Bronchial epithelial cell (primary cell): ENCODE measurements at regions not wholly inside any gene's neighbourhood (a gene's known extent, or its start where the extent isn't known, plus 50 kb on each side); places are given as distances from the start of the nearest gene placed in this dataset.

Experiments
- DNase-seq: peaks from one replicate; pipeline ENCODE4 v3.0.0-alpha.2; 2010; ENCODE audit warnings: low read depth
- FAIRE-seq: peaks from 2 replicates; lab custom pipeline; 2011; peaks lifted over from hg19 to GRCh38; lab: Jason Lieb, UNC
- H3K27me3 ChIP-seq: 2 replicates; pipeline ENCODE4 v1.5.1; 2011; ENCODE audit warnings: low read length; ENCODE audit not compliant: control insufficient read depth, insufficient read depth
- H3K36me3 ChIP-seq: 2 replicates; pipeline ENCODE4 v1.5.1; 2011; ENCODE audit warnings: low read length; ENCODE audit not compliant: control insufficient read depth, insufficient read depth
- H3K4me3 ChIP-seq: 2 replicates; pipeline ENCODE4 v1.5.1; 2011; ENCODE audit warnings: mild to moderate bottlenecking, low read depth, low read length, control low read depth
- CTCF ChIP-seq: IDR thresholded peaks from 2 replicates; pipeline ENCODE4 v1.5.1; 2011; ENCODE audit warnings: mild to moderate bottlenecking, moderate library complexity, low read length, control low read depth, inconsistent platforms; ENCODE audit not compliant: insufficient read depth, severe bottlenecking

- no peaks in the 10 kb centered on the region for H3K27me3 ChIP-seq
- no peak for TF ChIP-seq CTCF
- DNase-seq, result no peak
- FAIRE-seq, result no peak
- H3K4me3 ChIP-seq, result no peak overlapping the region
- H3K36me3 ChIP-seq, result no peaks in the 10 kb centered on the region
Observed at GRCh38 chr4:54863571-54864255, 206.0 kb downstream of the KIT start.

- no peaks in the 10 kb centered on the region for H3K27me3 ChIP-seq
- no peaks in the 10 kb centered on the region for H3K36me3 ChIP-seq
- DNase-seq (no peak), FAIRE-seq (no peak)
- no peak overlapping the region for H3K4me3 ChIP-seq
- no peak for TF ChIP-seq CTCF
Observed at GRCh38 chr4:54861201-54861600, 203.4 kb downstream of the KIT start.

- H3K27me3 ChIP-seq, result no peaks in the 10 kb centered on the region
- H3K4me3 ChIP-seq, result no peak overlapping the region
- H3K36me3 ChIP-seq, result no peaks in the 10 kb centered on the region
- FAIRE-seq (no peak), DNase-seq (no peak)
- TF ChIP-seq CTCF, result no peak
Observed at GRCh38 chr4:54855191-54855854, 197.6 kb downstream of the KIT start.

GRCh38 chr4:54852602-54853001 lies 194.8 kb downstream of the KIT start:
- Histone ChIP-seq H3K36me3 (no peaks in the 10 kb centered on the region), H3K27me3 (no peaks in the 10 kb centered on the region), H3K4me3 (no peak overlapping the region)
- no peak for DNase-seq
- TF ChIP-seq CTCF, result no peak
- FAIRE-seq, result no peak

- Histone ChIP-seq H3K27me3 (no peaks in the 10 kb centered on the region), H3K4me3 (no peak overlapping the region), H3K36me3 (no peaks in the 10 kb centered on the region)
- no peak for DNase-seq
- TF ChIP-seq CTCF, result no peak
- no peak for FAIRE-seq
Observed at GRCh38 chr4:54852054-54852453, 194.3 kb downstream of the KIT start.
